ENCODE measurements at regions not wholly inside any gene's neighbourhood (a gene's known extent, or its start where the extent isn't known, plus 50 kb on each side); places are given as distances from the start of the nearest gene placed in this dataset.

GRCh38 chr5:53817183-53817582 is 256.7 kb downstream of the NDUFS4 start:
- CTCF ChIA-PET: interaction anchor here (1.5 kb wide), 1 partner anchor 9 kb away, joined by 3 read pairs; no protein-coding TSS in a partner anchor
- Histone ChIP-seq H3K79me2 (ENCODE audit: control insufficient read depth, insufficient read depth, low read length) (no peaks in the 10 kb centered on the region), H3K27me3 (ENCODE audit: control insufficient read depth in 2 of 2, insufficient read depth in 2 of 2, low read length in 2 of 2) (peaks cover 0 to 5% of the 10 kb centered on the region in 2 experiments), H3K36me3 (ENCODE audit: control insufficient read depth in 2 of 2, extremely low read depth in 1 of 2, insufficient read depth in 2 of 2, low read length in 2 of 2) (no peaks in the 10 kb centered on the region), H2AFZ (ENCODE audit: low read depth, low read length) (no peak overlapping the region), H3K4me3 (replicated peaks in 1 of 3; ENCODE audit: insufficient read depth in 1 of 3, low read depth in 1 of 3, low read length in 3 of 3) (no peak overlapping the region), H3K9me1 (replicated peaks; ENCODE audit: control insufficient read depth, extremely low read depth, insufficient read depth, low read length) (no peaks in the 10 kb centered on the region), H3K9me3 (replicated peaks; ENCODE audit: control insufficient read depth, insufficient read depth, low read length) (no peaks in the 10 kb centered on the region), H3K27ac (ENCODE audit: insufficient read depth, low read depth, low read length) (no peak overlapping the region), H3K9ac (replicated peaks; ENCODE audit: extremely low read depth, insufficient read depth, low read length) (no peak overlapping the region), H3K4me1 (ENCODE audit: control insufficient read depth, extremely low read depth, insufficient read depth, low read length) (no peaks in the 10 kb centered on the region), H3K4me2 (ENCODE audit: insufficient read depth, low read length) (no peak overlapping the region), H4K20me1 (replicated peaks; ENCODE audit: control insufficient read depth, extremely low read depth, insufficient read depth, low read length) (no peaks in the 10 kb centered on the region)
- intact Hi-C loops (cut with micrococcal nuclease): no loop called here
- POLR2A ChIA-PET: no interaction called here
- BruUV-seq (replicated peaks): no TSS peak
- dilution Hi-C loops (cut with MboI; ENCODE audit: extremely low pct_ligation_motif_present, low sequenced_read_pairs): no loop called here
- DNase-seq (ENCODE audit: low read depth, low spot score) (no peak), FAIRE-seq (no peak)
- TF ChIP-seq FOS (IDR thresholded peaks at IDR 0.05; ENCODE audit: borderline replicate concordance, insufficient read depth, low read length): no peak
- no peak for TF ChIP-seq POLR2AphosphoS5 (IDR thresholded peaks at IDR 0.05; ENCODE audit: insufficient read depth, low read depth, low read length)
- no peak for TF ChIP-seq EZH2 (IDR thresholded peaks at IDR 0.05; ENCODE audit: borderline replicate concordance, low read depth, low read length, severe bottlenecking)
- no peak for TF ChIP-seq CTCF (IDR thresholded peaks at IDR 0.05; ENCODE audit: extremely low read depth in 1 of 2, insufficient read depth in 1 of 2, low read depth in 1 of 2, low read length in 2 of 2)
- TF ChIP-seq JUN (IDR thresholded peaks at IDR 0.05; ENCODE audit: borderline replicate concordance, insufficient read depth, insufficient read length, low read depth): no peak
- no peak for TF ChIP-seq MAX (IDR thresholded peaks at IDR 0.05; ENCODE audit: insufficient read depth, insufficient read length)
